Activated CD8-positive, alpha-beta memory T cell treated with anti-CD3 and anti-CD28 coated beads, Interleukin-2, amount 10 ng/mL, durations not matched to agents 7 days and 5 days (primary cell): ENCODE measurements at regions not wholly inside any gene's neighbourhood (a gene's known extent, or its start where the extent isn't known, plus 50 kb on each side); places are given as distances from the start of the nearest gene placed in this dataset.

ENCODE experiments used
- ATAC-seq: fragments of 150-1000 bp; cut with Tn5 transposase; one replicate; pipeline ENCODE4 v1.10.0; 2021; ENCODE audit warnings: moderate library complexity
- CTCF ChIA-PET: fragments of 350-600 bp; sonication (Branson Sonifier 250); formaldehyde crosslinking; loops from one replicate; lab custom pipeline; 2021; ENCODE audit warnings: antibody characterized with exemption; lab: Charles Lee
- DNase-seq: peaks from one replicate; pipeline ENCODE4 v3.0.0-alpha.2; 2020
- H3K27ac Mint-ChIP-seq: one replicate; pipeline ENCODE4 v1.8.0; 2021; ENCODE audit warnings: mild to moderate bottlenecking, mixed read lengths
- H3K27me3 Mint-ChIP-seq: one replicate; pipeline ENCODE4 v1.8.0; 2021; ENCODE audit warnings: mixed read lengths
- H3K36me3 Mint-ChIP-seq: one replicate; pipeline ENCODE4 v1.8.0; 2021; ENCODE audit warnings: mild to moderate bottlenecking, mixed read lengths
- H3K4me1 Mint-ChIP-seq: one replicate; pipeline ENCODE4 v1.8.0; 2021; ENCODE audit warnings: mixed read lengths
- H3K4me3 Mint-ChIP-seq: one replicate; pipeline ENCODE4 v1.8.0; 2021; ENCODE audit warnings: mild to moderate bottlenecking, moderate library complexity, mixed read lengths
- H3K9me3 Mint-ChIP-seq: one replicate; pipeline ENCODE4 v1.8.0; 2022; ENCODE audit warnings: low read depth, mixed read lengths

DNA sequence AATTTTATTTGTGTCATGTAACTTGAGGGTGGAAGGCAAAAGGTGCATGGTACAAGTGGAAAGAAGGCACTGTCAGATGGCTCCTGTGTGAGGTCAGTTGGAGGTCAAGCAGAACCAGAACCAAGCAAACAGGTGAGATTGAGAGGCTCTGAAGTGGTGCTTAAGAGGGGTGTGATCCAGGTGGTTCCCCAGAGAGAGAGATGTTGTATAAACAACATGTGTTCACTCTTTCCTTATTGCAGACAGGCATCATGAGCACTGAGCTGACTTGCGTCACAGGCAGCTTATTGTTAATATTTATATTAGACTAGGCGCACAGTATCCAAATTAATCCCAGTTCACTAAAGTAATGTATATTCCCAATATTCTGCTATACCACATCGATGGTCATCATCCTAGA, 56.8 kb downstream of the CXCL13 start:
- Mint-ChIP-seq H3K27ac (no peak overlapping the region), H3K4me3 (no peak overlapping the region), H3K9me3 (no peaks in the 10 kb centered on the region), H3K4me1 (no peaks in the 10 kb centered on the region), H3K36me3 (no peaks in the 10 kb centered on the region), H3K27me3 (peaks cover 11% of the 10 kb centered on the region)
- ATAC-seq, result no peak
- DNase-seq, result no peak
- CTCF ChIA-PET, result interaction anchor here (1.8 kb wide), 1 partner anchor 61 kb away, joined by 3 read pairs; no protein-coding TSS in a partner anchor
